ENCODE measurements at regions not wholly inside any gene's neighbourhood (a gene's known extent, or its start where the extent isn't known, plus 50 kb on each side); places are given as distances from the start of the nearest gene placed in this dataset.
"Not testable (repeated sequence)": the region's sequence is repeated elsewhere in the genome, so short reads cannot be mapped to it uniquely, and the experiment has no call there.

DNA sequence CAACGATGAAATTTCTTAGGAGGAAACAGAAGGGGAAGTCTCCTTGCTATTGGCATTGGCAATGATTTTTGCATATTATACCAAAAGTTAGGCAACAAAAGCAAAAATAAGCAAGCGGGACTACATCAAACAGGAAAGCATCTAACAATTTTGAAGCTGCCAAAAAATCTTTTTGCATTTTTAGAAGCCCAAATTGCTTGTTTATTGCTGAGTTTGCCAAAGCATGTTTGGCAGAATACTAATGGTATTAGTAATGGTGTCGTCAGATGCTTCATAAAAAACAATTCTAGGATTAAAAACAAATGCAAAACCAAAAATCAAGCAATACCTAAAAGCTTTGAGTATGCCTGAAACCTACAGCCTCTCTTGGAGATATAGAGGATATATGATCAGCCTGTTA is 80.0 kb downstream of the GALR1 start:
- no peak for DNase-seq

DNA sequence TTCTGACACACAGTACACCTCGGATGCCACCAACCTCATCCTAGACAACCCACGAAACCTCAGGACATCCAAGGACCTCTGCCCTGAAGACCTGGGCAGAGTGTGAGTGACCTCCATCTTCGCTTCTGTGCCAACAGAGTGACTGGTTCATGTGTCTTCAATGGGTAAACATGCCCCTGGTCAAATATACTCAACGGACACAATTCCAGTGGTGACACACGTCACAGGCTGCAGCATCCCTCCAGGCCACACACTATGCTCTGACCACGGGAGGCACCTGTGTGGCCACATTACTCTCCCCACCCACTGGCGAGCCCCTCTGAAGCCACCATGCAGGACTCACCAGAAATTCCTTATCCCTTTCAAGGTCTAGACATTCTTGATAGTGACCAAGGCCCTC is 85.2 kb downstream of the GALR1 start:
- DNase-seq, result no peak

DNA sequence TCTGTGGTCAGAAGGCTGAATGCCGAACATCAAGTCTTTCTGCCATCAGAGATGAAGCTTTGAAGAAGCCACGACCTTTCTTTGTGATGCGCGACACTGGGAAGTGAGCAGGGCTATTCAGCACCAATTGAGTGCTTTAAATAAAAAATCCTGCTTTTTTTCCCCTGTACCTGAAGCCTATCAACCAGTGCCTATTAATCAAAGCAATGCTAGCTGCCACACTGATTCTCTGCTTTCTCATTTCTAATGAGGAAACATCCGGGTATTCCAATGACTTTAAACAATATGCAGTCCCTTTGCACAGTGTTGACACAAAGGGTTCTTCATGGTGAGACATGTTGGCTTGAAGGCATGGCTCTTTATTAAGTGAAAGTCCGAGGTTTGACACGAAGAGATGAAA is 88.0 kb downstream of the GALR1 start:
- no peak for DNase-seq

GRCh38 chr18:77339093-77339492 is 89.4 kb downstream of the GALR1 start:
- DNase-seq, result no peak

- no peak for DNase-seq
Observed at GRCh38 chr18:77339623-77340022, 90.0 kb downstream of the GALR1 start.

GRCh38 chr18:77340815-77341214 is 91.2 kb downstream of the GALR1 start:
- DNase-seq, result no peak

GRCh38 chr18:77341527-77342325 is 92.1 kb downstream of the GALR1 start:
- no peak for DNase-seq

- DNase-seq, result no peak
Observed at GRCh38 chr18:77342736-77343135, 93.1 kb downstream of the GALR1 start.

DNA sequence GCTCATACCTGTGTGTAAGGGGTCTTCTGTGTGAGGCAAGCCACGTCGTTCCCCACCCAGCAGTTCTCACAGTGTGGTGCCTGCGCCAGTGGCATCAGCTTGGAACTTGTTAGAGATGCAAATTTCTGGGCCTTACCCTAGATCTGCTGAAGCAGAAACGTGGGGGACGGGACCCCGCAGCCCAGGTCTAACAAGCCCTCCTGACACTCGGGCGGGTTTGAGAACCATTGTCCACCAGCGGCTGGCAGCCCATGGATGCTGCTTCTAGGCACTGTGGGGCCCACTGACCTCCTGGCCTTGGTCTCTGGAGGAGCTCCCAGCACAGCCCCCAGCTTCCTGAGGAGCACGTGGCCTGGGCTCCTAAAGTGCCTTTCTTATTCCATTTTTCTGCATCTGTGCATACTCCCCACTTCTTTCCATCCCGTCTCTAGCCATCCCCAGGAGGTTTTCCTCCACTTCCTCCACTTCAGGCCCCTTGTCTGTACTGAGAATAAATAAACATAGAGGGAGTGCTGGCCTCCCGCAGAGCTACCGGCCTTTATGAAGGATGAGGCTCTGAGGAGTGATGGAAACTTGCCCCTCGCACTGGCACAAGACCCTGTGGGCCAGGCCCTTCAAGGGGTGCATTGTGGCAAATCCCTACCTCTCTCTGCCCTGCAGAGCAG is 94.3 kb downstream of the GALR1 start:
- DNase-seq, result no peak

- DNase-seq, result no peak
Observed at GRCh38 chr18:77344786-77345500, 95.3 kb downstream of the GALR1 start.

DNA sequence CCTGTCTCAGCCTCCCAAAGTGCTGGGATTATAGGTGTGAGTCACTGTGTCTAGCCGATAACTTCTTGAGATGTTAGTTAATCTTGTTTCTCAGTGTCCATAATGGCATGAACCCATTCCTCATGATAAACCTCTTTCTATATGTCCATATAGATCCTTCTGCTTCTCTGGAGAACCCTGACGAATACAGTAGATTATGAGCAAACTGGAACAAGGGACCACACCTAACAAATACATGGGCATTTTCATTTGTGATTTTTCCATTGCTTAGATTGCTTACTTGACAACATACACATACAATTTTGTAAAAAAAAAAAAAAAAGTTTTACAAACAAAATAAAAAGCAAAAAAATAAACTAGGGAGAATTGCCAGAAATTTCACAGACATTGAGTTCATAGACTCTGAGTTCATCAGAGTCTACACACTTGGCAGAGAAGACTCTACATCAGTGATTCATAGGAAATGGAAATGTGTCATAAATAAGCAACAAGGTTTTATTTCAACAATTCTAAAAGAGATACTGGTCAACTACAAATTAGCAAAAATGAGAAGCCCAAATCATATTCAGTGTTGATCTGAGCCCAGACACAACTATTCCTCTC is 96.7 kb downstream of the GALR1 start:
- DNase-seq, result no peak

GRCh38 chr18:77353349-77353748 is 103.7 kb downstream of the GALR1 start:
- DNase-seq, result not testable (repeated sequence)

GRCh38 chr18:77359561-77360314 is 110.1 kb downstream of the GALR1 start:
- DNase-seq, result no peak

DNA sequence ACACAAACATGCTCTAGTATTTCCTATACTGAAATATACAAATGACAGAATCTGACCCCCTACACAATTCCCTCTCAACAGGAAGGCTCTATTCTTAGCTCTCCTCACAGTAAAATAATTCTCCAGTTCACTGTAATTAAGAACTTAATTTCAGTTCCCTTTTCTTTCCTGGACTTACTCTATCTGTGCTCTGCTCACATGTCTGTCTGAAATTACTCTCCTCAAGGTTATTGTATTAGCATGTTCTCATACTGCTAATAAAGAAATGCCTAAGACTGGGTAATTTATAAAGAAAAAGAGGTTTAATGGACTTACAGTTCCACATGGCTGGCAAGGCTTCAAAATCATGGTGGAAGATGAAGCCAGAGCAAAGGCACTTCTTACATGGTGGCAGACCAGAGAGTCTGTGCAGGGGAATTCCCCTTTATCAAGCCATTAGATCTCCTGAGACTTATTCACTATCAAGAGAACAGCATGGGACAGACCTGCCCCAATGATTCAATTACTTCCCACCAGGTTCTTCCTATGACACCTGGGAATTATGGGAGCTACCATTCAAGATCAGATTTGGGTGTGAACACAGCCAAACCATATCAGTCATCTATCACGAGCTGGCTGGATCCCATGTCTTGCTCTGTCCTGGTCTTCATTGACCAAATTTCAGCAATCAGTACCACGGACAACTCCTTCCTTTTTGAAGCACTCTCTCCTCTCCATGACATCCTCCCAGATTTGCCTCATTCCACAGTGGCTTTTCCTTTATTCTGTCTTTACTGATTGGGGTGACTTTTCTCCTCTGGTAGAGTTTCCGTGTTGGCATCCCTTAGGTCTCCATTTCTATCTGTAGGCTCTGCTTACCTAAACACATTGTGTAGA is 110.9 kb downstream of the GALR1 start:
- no peak for DNase-seq

- no peak for DNase-seq
Observed at GRCh38 chr18:77361382-77361781, 111.7 kb downstream of the GALR1 start.

DNA sequence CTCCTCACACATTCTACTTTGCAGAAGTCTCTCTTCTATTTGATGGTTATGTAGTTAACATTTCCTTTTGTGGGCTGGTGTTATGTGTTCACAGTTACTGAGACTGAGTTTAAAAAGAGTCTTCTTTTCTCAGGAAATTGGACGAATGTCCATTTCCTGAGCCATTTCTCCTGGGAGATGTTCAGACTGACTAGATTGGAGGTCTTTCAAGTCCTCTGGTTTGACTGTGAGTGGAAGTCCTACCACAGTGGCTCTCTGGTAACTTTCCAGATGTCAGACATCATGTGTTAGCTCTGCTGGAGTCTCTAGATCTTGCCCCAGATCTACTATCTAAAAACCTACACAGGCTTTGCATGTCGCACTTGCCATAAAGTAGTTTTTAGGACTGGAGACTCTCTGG is 116.0 kb downstream of the GALR1 start:
- no peak for DNase-seq

- DNase-seq, result no peak
Observed at GRCh38 chr18:77366067-77366719, 116.5 kb downstream of the GALR1 start.

DNA sequence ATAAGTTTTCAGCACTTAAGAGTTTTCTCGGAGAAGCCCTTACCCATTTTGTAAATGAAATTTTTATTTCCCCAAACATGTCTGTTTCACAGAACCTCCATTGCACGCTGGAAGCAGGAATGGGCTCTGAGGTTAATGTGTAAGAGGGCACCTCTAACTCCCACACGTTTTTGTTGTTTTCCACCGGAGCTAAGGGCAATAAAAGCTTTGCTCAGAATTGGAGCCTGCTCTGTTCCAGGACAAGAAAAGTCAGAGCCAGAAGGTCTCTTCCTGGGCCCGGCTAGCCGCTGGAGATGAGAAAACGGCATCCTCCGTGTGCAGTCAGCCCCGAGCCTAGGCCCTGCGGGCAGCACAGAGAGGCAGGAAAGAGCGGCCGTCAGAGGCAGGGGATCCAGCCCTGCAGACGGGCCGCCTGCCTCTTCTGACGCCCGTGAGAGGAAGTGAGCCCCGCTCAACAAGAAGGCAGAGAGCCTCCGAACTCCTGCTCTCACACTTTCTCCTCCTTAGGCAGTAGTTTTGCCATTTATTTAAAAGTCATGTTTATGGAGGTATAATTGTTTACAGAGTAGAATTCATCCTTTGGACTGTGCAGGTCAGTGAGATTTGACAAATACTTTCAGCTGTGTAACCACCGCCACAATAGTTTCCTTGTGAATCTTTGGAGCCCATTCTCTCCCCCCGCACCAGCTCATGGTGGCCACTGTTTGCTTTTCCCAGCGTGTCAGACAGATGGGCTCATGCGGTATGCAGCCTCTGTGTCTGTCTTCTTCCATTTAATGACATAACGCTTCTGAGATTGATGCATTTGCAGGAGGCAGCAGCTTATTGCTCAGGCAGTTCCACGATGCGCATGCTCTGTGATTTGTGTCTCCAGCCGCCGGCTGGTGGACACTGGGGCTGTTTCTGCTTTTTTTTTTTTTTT is 117.3 kb downstream of the GALR1 start:
- no peak for DNase-seq

GRCh38 chr18:77369644-77370043 is 120.0 kb downstream of the GALR1 start:
- DNase-seq, result no peak

All from NCI-H1048 (cell line).